ENCODE measurements at regions not wholly inside any gene's neighbourhood (a gene's known extent, or its start where the extent isn't known, plus 50 kb on each side); places are given as distances from the start of the nearest gene placed in this dataset.
"Not testable (repeated sequence)": the region's sequence is repeated elsewhere in the genome, so short reads cannot be mapped to it uniquely, and the experiment has no call there.

- H3K36me3 ChIP-seq (ENCODE audit: insufficient read depth in 1 of 2, low read depth in 1 of 2): no peaks in the 10 kb centered on the region
- WGBS, 3 donors: 59 to 74% (median 61%) methylated on average over 6 of the region's 6 CpGs
- ATAC-seq: no peak
- no peak overlapping the region for H3K4me3 ChIP-seq
- DNase-seq: no peak
- peaks cover 0 to 19% (median 6%) of the 10 kb centered on the region in 3 donors for H3K27me3 ChIP-seq (ENCODE audit: insufficient read depth in 3 of 3, low read length in 2 of 3)
- no peak for TF ChIP-seq CTCF (IDR thresholded peaks at IDR 0.05)
- intact Hi-C loops (cut with DNase I): no loop called here
- no peak overlapping the region for H3K27ac ChIP-seq
- H3K4me1 ChIP-seq: no peaks in the 10 kb centered on the region
- no peaks in the 10 kb centered on the region for H3K9me3 ChIP-seq
Measured at GRCh38 chr16:86885139-86885538, 306.8 kb downstream of the FOXL1 start.

GRCh38 chr16:86886651-86887050 is 308.3 kb downstream of the FOXL1 start:
- WGBS, 3 donors: 53 to 59% (median 59%) methylated on average over 1 of the region's 1 CpG
- no peaks in the 10 kb centered on the region for H3K4me1 ChIP-seq
- ATAC-seq (no peak), DNase-seq (no peak)
- H3K4me3 ChIP-seq: no peak overlapping the region
- no peaks in the 10 kb centered on the region for H3K9me3 ChIP-seq
- H3K27me3 ChIP-seq (ENCODE audit: insufficient read depth in 3 of 3, low read length in 2 of 3): peaks cover 0 to 8% (median 4%) of the 10 kb centered on the region in 3 donors
- intact Hi-C loops (cut with DNase I): no loop called here
- TF ChIP-seq CTCF (IDR thresholded peaks at IDR 0.05): no peak
- H3K36me3 ChIP-seq (ENCODE audit: insufficient read depth in 1 of 2, low read depth in 1 of 2): no peaks in the 10 kb centered on the region
- H3K27ac ChIP-seq: no peak overlapping the region

GRCh38 chr16:86887416-86887815 is 309.1 kb downstream of the FOXL1 start:
- H3K27ac ChIP-seq: no peak overlapping the region
- ATAC-seq (no peak), DNase-seq (no peak)
- intact Hi-C loops (cut with DNase I): no loop called here
- TF ChIP-seq CTCF (IDR thresholded peaks at IDR 0.05): no peak
- 55 to 62% (median 62%) methylated on average over 8 of the region's 8 CpGs for WGBS, 3 donors
- H3K4me3 ChIP-seq: no peak overlapping the region
- no peaks in the 10 kb centered on the region for H3K9me3 ChIP-seq
- peaks cover 0 to 9% (median 4%) of the 10 kb centered on the region in 3 donors for H3K27me3 ChIP-seq (ENCODE audit: insufficient read depth in 3 of 3, low read length in 2 of 3)
- H3K4me1 ChIP-seq: no peaks in the 10 kb centered on the region
- H3K36me3 ChIP-seq (ENCODE audit: insufficient read depth in 1 of 2, low read depth in 1 of 2): no peaks in the 10 kb centered on the region

- ATAC-seq: no peak
- Histone ChIP-seq H3K4me1 (no peaks in the 10 kb centered on the region), H3K36me3 (ENCODE audit: insufficient read depth in 1 of 2, low read depth in 1 of 2) (no peaks in the 10 kb centered on the region), H3K4me3 (no peak overlapping the region), H3K27ac (no peak overlapping the region), H3K9me3 (no peaks in the 10 kb centered on the region), H3K27me3 (ENCODE audit: insufficient read depth in 3 of 3, low read length in 2 of 3) (peaks cover 0 to 9% (median 6%) of the 10 kb centered on the region in 3 donors)
- 61 to 69% (median 64%) methylated on average over 4 of the region's 4 CpGs for WGBS, 3 donors
- intact Hi-C loops (cut with DNase I): no loop called here
- no peak for DNase-seq
- TF ChIP-seq CTCF (IDR thresholded peaks at IDR 0.05): no peak
Measured at GRCh38 chr16:86888231-86889053, 310.1 kb downstream of the FOXL1 start.

GRCh38 chr16:86889054-86889366 is 310.7 kb downstream of the FOXL1 start:
- ATAC-seq; DNase-seq; H3K27me3 ChIP-seq (ENCODE audit: insufficient read depth in 3 of 3, low read length in 2 of 3); H3K9me3 ChIP-seq; intact Hi-C loops (cut with DNase I); H3K27ac ChIP-seq; H3K36me3 ChIP-seq (ENCODE audit: insufficient read depth in 1 of 2, low read depth in 1 of 2); H3K4me3 ChIP-seq; H3K4me1 ChIP-seq: not testable (repeated sequence)
- WGBS, 3 donors: 68 to 79% (median 76%) methylated on average over 1 of the region's 1 CpG

All from psoas muscle (tissue), 7 donors.